Stimulated activated CD4-positive, alpha-beta T cell treated with anti-CD3 and anti-CD28 coated beads, Interleukin-4, amount 100 ng/mL, for 4 hours (primary cell): ENCODE measurements at regions not wholly inside any gene's neighbourhood (a gene's known extent, or its start where the extent isn't known, plus 50 kb on each side); places are given as distances from the start of the nearest gene placed in this dataset.
"Not testable (repeated sequence)": the region's sequence is repeated elsewhere in the genome, so short reads cannot be mapped to it uniquely, and the experiment has no call there.

Source experiments
- DNase-seq, 2 experiments: peaks; one replicate each; pipeline ENCODE4 v3.0.0-alpha.2; 2020

GRCh38 chr1:228796945-228797344, 61.7 kb downstream of the RHOU start:
- not testable (repeated sequence) for DNase-seq

- no peak for DNase-seq
Observed at GRCh38 chr1:228798035-228798434, 62.8 kb downstream of the RHOU start.

GRCh38 chr1:228798548-228798947, 63.3 kb downstream of the RHOU start:
- no peak for DNase-seq

- DNase-seq = no peak
Observed at GRCh38 chr1:228799924-228800323, 64.6 kb downstream of the RHOU start.

GRCh38 chr1:228801068-228801467, 65.8 kb downstream of the RHOU start:
- DNase-seq = no peak

- DNase-seq = no peak
Observed at GRCh38 chr1:228802386-228803220, 67.3 kb downstream of the RHOU start.

GRCh38 chr1:228803421-228803820, 68.1 kb downstream of the RHOU start:
- no peak for DNase-seq

GRCh38 chr1:228804173-228804572, 68.9 kb downstream of the RHOU start:
- no peak for DNase-seq

GRCh38 chr1:228804640-228805413, 69.5 kb downstream of the RHOU start:
- DNase-seq = peak in 1 of 2 experiments; percentile 16

GRCh38 chr1:228807904-228808605, 72.8 kb downstream of the RHOU start:
- DNase-seq = no peak

- DNase-seq = no peak
Observed at GRCh38 chr1:228809621-228810394, 74.5 kb downstream of the RHOU start.

GRCh38 chr1:228810395-228810758, 75.1 kb downstream of the RHOU start:
- DNase-seq = no peak

- DNase-seq = no peak
Observed at GRCh38 chr1:228810878-228811711, 75.8 kb downstream of the RHOU start.

- no peak for DNase-seq
Observed at GRCh38 chr1:228811712-228812305, 76.5 kb downstream of the RHOU start.

- no peak for DNase-seq
Observed at GRCh38 chr1:228812961-228813360, 77.7 kb downstream of the RHOU start.

- DNase-seq = no peak
Observed at GRCh38 chr1:228814176-228814575, 78.9 kb downstream of the RHOU start.

GRCh38 chr1:228818296-228818695, 83.0 kb downstream of the RHOU start:
- no peak for DNase-seq

GRCh38 chr1:228818928-228819630, 83.8 kb downstream of the RHOU start:
- DNase-seq = no peak

GRCh38 chr1:228821252-228821651, 86.0 kb downstream of the RHOU start:
- DNase-seq = no peak

- DNase-seq = no peak
Observed at GRCh38 chr1:228823200-228823599, 87.9 kb downstream of the RHOU start.

GRCh38 chr1:228824366-228824765, 89.1 kb downstream of the RHOU start:
- DNase-seq = no peak
